ENCODE measurements at regions not wholly inside any gene's neighbourhood (a gene's known extent, or its start where the extent isn't known, plus 50 kb on each side); places are given as distances from the start of the nearest gene placed in this dataset.

DNA sequence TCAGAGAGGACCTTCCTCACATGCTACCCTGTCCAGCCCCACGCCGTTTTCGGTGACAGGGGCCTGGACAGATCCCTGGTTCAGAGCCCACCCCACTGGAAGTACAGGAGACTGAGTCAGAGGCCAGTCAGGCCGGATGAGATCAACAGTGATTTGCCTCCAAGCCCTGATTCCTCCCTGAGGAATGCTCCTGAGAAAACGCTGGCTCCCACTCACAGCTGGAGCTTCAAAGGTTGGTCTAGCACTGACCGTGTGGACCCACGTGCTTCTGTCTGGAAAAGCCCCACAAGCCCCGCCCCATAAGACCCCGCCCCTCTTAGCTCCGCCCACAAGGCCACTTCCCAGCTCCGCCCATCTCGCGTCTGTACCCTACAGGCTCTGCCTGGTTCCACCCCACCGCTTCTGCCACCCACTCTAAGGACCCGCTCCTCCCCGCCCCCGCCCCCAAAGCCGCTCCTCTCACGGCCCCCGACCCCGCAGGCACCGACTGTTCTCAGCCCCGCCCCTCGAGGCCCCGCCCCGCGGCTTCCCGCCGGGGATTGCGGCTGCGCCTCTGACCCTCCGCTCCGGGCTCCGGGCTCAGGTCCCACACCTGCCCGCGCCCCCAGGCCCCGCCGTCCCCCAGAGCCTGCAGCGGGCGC lies 64.9 kb upstream of the BHLHE23 start:
- DNase-seq (ENCODE audit: low read depth, low spot score) = no peak

DNA sequence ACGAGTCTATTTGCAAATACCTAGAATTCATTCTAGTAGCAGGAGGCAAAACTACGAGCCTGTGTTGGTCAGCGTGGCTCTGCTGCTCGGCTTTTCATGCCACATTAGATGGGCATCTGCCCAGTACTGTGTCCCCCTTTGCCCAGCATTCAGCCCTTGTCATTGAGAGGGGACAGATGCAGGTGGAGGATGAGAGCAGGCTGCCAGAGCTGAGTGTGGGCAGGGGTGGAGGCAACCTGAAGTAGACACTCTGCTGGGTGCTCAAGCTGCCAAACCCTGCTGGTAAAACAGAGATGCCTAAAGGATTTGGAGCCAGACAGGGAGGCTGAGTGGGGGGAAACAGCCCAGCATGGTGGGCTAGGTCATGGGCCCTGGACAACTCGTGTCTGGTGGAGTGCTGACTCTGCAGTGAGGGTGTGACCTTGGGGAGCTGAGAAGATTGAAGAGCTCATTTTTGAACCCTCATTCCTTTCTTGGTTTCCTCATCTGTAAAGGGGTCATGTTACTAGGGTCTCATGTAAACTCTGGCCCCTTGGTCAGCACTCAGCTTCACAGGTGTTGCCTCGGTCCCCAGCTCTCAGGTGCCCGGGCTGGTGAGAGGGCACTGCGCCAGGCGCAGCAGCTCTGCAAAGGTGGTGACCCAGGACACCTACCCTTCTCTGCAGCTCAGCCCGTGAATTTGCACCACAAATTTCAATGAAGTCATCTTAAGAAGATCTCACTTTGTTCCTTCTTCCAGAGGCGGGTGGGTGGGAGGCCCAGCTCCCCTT lies 64.2 kb upstream of the BHLHE23 start:
- DNase-seq (ENCODE audit: low read depth, low spot score) = no peak

DNA sequence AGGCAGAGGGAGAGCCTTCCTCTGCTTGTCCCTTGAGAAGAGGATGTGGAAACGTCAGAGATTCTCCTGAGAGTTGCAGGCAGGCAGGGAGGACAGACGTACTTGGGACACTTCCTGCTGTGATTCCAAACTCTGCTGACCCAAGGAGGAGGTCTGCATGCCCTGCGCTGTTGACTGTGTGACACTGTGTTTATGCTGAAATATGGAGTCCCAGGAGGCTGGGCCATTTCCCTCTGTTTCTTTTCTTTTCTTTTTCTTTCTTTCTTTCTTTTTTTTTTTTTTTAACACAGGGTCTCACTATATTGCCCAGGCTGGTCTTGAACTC lies 63.5 kb upstream of the BHLHE23 start:
- no peak for DNase-seq (ENCODE audit: low read depth, low spot score)

DNA sequence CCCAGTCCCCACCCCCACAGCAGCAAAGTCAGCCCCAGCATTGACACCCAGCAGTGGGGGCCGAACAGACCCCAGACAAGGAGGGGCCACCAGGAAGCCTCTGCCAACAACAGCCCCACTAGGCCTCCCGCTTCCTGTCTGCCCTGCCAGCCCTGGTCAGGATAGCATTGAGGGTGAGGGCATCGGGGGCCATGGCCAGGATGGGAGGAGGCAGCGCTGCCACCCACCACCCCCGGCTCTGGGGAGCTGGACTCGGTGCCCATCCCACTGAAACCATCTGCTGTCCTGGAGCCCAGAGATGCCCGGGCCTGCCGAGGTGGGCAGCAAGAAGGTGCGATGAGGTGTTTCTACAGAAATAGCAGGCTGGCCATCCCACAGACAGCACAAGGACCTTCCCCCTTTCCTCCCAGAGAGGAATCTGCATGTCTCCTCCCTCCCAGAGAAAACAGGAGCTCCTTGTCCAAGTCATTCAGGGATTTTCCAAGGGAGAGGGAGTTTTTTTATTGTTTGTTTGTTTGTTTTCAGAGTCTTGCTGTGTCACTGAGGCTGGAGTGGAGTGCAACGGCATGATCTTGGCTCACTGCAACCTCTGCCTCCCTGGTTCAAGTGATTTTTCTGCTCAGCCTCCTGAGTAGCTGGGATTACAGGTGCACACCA lies 62.1 kb upstream of the BHLHE23 start:
- no peak for DNase-seq (ENCODE audit: low read depth, low spot score)

DNA sequence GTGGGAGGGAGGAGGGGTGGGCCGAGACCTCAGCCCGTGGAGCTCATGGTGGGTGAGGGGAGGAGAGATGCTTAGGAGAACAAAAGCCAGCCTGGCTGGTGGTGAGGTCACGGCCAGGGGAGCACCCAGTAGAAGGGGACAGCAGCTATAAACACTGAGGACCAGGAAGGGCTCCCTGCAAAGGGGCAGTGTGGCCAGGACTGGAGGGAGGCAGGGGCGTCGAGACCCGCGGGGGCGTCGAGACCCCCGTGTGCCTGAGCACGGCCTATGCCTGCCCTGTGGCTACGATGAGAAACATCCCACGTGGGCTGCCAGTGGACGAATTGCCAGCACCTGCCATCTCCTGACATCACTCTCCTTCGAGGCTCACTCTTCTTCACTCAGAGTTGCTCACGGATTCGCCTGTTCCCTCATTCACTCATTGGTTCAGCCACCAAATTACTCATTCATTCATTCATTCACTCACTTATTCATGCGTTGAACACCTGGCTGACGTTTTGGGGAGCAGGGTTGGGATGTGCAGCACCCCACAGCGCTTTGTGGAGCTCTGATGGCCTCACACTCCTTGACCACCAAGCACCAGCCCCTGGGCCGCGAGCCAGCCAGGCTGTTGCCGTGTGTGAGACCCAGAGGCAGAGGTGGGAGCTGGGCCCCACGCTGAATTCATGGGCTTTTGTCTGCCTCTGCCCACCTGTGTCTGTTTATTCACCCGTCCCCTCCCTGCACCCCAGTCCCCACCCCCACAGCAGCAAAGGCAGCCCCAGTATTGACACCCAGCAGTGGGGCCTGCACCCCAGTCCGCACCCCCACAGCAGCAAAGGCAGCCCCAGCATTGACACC lies 61.2 kb upstream of the BHLHE23 start:
- DNase-seq (ENCODE audit: low read depth, low spot score) = no peak

DNA sequence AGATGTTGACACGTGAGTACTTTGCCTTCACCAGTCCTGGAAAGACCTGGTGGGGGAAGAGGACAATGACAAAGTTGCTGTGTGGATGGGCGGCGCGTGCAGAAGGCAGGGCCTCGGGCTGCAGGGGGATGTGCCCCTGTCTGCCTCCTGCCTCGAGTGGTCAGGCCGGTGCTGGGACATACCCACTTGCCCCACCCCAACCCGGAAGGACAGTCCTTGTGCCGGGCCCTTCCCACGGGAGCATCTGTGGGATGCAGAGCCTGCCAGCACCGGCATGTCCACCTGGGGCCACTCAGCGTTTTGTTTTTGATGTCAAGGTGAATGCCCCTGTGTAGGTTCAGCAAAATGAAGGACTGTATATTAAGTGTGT lies 60.5 kb upstream of the BHLHE23 start:
- no peak for DNase-seq (ENCODE audit: low read depth, low spot score)

DNA sequence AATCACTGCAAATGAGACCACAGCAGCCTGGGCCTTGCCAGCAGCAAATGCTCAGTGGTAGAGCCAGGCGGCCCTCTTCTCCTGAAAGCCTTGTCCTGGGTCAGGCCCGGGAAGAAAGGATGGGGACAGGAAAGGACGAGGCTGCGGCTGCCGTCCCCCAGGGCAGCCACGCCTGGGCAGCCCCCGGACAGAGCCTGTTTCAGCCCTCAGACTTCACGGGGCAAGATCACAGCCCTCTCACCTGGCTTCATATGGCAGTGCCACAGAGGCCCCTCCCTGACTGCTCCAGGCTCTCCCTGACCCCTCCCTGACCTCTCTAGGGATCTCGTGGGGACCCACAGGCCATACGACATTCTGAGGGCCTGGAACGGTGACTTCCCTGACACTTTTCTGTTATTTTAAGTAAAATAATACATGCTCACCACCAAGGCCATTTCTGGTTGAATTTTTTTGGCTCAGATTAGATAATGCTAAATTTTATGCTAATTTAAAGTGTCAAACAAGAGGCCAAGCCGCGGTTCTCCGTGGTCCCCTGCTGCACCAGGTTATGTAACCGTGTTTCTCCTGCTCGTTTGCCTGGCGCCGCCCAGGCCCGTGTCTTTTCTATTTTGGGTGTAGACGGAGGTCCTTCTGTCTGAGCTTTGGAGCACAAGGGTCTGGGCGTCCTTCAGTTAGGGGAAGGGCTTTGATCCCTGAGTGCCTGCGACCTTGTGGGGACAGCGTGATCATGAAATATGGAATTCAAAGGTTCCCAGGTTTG lies 59.9 kb upstream of the BHLHE23 start:
- no peak for DNase-seq (ENCODE audit: low read depth, low spot score)

DNA sequence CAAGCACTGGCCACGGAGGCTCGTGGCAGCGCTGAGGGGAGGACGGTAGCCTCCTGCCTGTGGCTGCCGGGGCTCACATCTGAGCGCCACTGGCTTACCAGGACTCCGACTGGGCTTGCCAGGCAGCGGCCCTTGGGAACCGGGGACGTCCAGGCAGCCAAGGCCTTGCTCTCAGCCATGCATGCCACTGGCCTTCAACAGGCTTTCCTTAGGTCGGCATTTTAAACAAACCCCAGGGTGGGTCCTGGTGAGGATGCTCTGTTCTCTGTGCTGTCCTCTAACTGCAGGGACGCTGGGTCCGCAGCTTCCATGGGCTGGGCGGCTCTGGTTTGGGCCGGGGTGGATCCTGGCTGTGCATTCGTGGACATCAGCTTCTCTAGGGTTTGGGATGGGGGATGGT lies 59.1 kb upstream of the BHLHE23 start:
- DNase-seq (ENCODE audit: low read depth, low spot score) = no peak

DNA sequence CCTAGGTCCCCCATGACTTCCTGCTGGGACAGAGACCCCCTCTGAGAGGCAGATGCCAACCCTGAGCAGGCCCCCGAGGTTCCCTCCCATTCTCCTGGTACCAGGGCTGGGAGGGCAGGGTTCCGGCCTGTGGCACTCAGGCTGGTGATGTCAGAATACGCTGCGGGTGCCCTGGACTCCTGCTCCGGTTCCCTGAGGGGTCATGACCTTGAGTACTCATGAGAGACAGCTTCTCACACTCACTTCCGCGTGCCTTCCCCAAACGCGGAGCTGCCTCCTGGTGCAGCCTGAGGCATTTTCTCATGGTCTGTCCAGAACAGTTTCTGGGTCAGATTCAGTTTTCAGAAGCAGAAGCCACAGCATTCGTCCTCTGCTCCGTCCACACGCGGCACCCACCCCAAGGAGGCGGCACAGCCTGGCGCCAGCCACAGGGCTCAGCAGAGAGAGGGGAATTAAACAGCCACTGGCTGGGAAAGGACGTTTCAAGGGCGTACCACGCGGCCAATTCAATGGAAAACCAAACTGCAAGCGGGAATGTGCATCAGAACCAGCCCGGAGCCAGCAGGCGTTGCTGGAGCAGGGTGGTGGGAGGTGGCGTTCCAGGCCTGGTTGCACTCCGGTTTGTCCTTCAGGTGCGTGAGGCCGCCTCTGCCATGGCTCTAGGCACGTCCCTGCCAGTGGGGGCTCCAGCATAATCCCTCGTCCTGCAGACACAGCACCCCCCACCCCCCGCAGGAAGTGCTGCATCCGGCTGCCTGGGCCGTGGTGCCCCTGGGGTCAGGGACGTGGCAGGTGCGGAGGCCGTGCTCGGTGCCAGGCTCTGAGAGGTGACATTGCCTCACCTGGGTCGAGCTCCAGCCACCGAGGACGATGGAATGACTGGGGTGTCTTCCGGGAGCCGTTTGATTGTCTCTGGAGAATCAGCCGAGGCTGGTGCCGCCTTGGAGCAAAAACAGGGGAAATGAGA lies 58.3 kb upstream of the BHLHE23 start:
- DNase-seq (ENCODE audit: low read depth, low spot score) = no peak

DNA sequence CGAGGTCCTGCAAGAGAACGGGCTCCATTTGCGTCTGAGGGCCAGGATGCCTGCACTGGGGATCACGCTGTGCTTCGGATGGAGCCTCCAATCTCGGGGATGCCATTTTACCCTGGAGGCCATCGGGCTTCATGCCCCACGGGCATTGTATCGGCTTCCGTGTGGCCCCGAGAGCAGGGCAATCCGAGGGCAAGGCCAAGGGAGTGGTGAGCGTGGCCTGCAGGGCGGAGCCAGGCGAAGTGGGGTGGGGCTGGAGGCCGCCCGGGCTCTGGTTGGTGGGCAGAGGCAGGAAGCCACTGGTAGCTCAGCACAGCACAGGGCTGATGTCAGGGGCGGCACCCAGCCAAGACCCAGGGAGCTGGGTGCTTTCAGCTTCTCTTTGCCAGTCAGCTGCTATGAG lies 57.5 kb upstream of the BHLHE23 start:
- DNase-seq (ENCODE audit: low read depth, low spot score) = no peak

DNA sequence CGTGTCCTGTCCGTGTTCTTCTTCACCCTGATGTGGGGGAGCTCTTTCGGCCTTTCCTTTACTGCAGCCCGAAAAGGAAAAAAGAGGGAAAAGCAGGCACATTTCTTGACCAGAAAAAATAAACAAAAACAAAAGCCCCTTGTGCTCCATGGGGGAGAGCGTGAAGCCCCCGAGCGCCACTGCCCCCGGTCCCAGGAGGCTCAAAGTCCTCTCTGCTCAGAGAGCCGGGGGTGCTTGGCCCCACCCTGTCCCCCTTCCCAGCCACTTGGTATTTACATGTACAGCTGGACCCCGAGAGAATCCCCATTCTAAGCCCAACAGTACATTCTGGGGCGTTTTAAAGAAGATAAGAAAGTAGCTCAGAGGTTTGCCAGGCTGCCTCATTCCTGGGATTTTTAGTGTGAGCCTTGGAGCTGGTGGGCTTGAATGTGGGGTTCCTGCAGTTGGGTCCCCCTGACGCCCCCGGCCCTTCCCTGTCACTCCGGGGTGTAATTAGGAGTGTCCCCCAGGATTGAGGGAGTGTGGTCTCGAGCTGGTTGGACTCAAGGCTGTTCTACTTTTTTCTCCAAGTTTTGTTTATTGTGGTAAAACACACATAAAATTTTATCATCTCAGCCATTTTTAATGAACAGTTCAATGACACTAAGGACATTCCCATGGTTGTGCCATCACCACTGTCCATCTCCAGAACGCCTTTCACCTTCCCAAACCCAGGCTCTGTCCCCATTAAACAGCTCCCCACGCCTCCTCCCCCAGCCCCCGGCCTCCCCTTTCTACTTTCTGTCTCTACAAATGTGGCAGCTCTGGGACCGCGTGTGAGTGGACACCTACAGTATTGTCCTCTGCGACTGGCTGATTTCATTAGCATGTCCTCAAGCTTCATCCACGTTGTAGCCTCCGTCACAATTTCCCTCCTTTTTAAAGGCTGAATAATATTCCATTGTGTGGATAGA lies 55.7 kb upstream of the BHLHE23 start:
- DNase-seq (ENCODE audit: low read depth, low spot score) = no peak

DNA sequence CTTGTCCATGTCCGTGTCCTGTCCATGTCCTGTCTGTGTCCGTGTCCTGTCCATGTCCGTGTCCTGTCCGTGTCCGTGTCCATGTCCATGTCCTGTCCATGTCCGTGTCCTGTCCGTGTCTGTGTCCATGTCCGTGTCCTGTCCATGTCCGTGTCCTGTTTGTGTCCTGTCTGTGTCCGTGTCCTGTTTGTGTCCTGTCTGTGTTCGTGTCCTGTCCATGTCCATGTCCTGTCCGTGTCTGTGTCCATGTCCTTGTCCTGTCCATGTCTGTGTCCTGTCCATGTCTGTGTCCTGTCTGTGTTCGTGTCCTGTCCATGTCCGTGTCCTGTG lies 55.0 kb upstream of the BHLHE23 start:
- no peak for DNase-seq (ENCODE audit: low read depth, low spot score)

DNA sequence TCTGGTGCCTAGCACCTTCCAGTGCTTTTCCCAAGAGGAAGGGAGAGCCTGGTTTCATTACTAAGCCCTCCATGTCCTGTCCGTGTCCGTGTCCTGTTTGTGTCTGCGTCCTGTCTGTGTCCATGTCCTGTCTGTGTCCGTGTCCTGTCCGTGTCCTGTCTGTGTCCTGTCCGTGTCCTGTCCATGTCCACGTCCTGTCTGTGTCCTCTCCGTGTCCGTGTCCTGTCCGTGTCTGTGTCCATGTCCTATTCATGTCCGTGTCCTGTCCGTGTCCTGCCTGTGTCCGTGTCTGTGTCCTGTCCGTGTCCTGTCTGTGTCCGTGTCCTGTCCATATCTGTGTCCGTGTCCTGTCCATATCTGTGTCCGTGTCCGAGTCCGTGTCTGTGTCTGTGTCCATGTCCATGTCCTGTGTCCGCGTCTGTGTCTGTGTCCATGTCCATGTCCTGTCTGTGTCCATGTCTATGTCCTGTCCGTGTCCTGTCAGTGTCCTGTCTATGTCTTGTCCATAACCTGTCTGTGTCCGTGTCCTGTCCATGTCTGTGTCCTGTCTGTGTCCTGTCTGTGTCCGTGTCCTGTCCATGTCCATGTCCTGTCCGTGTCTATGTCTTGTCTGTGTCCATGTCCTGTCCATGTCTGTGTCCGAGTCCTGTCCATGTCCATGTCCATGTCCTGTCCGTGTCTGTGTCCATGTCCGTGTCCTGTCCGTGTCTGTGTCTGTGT lies 54.4 kb upstream of the BHLHE23 start:
- no peak for DNase-seq (ENCODE audit: low read depth, low spot score)

DNA sequence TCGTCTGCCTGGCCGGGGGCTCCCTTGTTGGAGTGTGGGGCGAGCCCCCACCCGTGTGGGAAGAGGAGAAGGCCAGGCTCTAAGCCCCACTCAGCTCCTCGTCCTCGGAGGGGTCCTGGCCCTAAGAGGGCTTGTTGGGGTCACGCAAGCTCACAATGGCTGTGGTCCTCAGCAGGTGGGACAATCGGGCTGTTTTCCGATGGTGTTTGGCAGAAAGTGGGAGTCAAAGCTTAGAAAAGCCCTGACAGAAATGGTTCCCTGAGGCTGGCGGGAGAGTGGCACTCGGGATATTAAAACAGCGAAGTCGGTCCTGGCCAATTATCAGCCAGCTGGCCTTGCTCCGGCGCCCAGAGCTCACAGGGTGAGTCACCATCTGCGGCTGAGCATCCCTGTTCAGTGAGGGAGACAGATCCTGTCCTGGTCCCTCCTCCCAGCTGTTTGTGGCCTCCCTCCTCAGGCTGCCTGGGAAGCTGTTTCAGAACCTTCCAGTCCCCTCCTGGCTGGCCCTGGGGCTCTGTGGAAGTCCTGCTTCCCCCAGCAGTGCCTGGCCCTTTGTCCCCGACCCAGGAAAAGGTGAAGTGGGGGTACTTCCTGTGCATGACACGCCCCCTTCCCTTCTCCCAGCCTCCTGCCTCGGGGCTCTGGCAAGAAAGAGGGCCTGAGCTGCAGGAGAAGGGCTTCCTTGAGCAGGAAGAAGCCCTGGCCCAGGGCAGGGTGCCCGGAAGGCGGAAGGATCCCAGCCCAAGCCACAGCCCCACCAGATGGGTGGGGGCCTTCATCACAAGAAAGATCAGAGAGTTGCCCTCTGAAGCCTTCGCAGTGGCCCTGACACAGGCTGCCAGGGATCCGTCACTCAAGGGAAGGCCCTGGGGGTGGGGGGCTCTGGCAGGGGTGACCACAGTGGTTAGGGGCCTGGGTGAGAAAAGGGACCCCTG lies 53.6 kb upstream of the BHLHE23 start:
- DNase-seq (ENCODE audit: low read depth, low spot score) = no peak

DNA sequence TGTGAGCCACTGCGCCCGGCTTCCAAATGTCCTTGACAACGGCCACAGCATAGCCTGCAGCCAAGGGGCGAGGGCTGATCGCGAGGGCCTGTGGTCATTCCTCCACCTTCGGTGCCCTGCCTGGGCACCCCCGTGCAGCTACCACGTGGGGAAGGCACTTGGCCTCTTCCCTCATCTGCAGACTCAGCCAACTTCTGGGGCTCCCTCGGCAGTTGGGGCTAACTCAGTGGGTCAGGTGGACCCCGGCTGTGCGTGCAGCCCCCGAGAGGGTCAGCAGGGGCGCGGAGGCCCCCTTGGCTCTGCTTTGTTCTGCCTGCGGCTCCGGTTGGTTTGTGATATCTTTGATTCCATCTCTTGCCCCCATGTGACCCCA lies 52.9 kb upstream of the BHLHE23 start:
- DNase-seq (ENCODE audit: low read depth, low spot score) = no peak

DNA sequence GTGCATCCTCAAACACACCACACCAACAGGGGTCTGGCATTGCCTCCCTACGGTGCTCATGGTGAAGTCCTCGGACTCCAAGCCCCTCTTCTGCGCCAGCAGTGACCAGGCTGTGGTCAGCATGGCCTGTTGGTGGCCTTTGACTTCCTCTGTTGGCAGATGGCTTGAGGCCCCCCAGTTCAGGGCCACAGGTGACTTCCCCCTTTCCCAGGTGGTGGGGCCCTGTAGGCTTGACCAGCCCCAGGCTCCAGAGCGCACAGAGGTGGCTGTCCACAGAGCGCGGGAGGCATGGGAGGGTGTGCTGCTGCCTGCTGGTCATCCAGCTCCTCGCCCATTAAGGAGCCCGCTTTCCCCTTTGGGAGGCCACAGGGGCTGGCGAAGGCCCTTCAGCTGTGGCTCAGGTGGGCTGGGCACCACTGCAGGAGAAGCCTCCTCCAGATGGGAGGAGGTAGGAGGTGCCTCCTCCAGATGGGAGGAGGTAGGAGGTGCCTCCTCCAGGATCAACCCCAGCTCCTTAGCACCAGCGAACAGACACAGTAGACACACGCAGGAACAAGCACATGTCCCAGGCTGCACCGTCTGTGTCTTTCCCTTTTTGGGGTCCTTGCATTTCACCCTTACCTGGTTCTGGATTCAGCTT lies 52.1 kb upstream of the BHLHE23 start:
- no peak for DNase-seq (ENCODE audit: low read depth, low spot score)

Measured in pulmonary artery endothelial cell (primary cell).